ENCODE measurements at regions not wholly inside any gene's neighbourhood (a gene's known extent, or its start where the extent isn't known, plus 50 kb on each side); places are given as distances from the start of the nearest gene placed in this dataset.

DNA sequence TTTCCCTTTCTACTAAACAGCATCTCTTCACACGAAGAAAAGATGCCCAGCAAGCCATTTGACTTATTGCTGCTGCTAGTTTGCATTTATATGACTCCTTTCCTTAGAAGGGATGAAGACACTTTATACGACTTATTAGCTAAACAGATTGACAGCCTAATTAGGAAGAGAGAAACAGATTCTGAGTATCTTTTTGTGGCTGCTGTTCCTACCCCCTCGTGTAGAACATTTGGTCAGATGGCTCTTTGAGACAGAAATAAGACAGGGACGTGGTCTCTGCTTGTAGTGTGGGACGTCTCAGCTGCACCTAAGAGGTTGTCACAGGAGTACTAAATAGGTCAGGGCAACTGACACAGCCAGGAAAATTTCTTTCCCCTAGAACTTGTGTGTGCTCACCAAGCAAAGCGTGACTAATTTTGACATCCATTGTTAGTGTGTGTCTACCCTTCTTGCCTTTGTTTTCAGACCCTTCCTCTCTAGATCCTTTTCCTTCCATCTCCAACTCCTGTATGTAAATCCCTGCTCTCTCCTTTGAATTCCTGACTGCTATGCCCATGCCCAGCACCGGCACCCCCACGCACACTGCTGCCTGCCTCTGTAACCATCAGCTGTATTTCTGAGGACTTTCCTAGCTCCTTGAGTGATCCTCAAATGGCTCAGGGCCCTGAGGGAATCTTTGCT lies 83.2 kb downstream of the DAD1 start:
- Histone ChIP-seq H3K27ac (ENCODE audit: low read depth, low read length) (no peak overlapping the region), H3K27me3 (ENCODE audit: control insufficient read depth, insufficient read depth, low read length) (peaks cover 2% of the 10 kb centered on the region), H3K4me3 (ENCODE audit: low read depth, low read length) (no peak overlapping the region), H3K9me3 (ENCODE audit: control insufficient read depth, insufficient read depth, low read length) (no peaks in the 10 kb centered on the region)
- no peak for TF ChIP-seq CTCF (IDR thresholded peaks at IDR 0.05; ENCODE audit: low read depth, low read length)
- ChIA-PET POLR2A (no interaction called here), CTCF (no interaction called here)
- DNase-seq (ENCODE audit: low read depth, low spot score), result no peak

GRCh38 chr14:22505309-22505696 lies 83.7 kb downstream of the DAD1 start:
- no peak for TF ChIP-seq CTCF (IDR thresholded peaks at IDR 0.05; ENCODE audit: low read depth, low read length)
- CTCF ChIA-PET, result no interaction called here
- DNase-seq (ENCODE audit: low read depth, low spot score), result no peak
- POLR2A ChIA-PET, result no interaction called here
- peaks cover 2% of the 10 kb centered on the region for H3K27me3 ChIP-seq (ENCODE audit: control insufficient read depth, insufficient read depth, low read length)
- H3K27ac ChIP-seq (ENCODE audit: low read depth, low read length), result no peak overlapping the region
- H3K9me3 ChIP-seq (ENCODE audit: control insufficient read depth, insufficient read depth, low read length), result no peaks in the 10 kb centered on the region
- H3K4me3 ChIP-seq (ENCODE audit: low read depth, low read length), result no peak overlapping the region

DNA sequence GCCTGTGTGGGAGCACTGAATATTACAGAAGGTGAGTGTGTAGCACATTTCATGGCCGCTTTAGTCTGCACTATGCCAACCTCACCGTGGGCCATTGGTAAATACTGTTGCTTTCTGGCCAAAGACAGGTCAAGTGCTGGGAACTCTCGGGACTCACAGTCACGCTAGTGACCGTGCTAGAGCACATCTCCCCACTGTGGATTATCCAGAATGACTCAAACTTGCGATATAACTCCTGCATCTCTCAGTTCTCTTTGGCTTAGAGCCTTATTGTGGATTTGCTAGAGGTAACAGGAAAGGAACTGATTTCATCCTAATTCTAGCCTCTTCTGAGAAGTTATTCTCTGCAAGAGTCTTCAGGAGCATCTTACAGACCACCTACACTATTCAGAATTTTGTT lies 86.5 kb downstream of the DAD1 start:
- Histone ChIP-seq H3K4me3 (ENCODE audit: low read depth, low read length) (no peak overlapping the region), H3K9me3 (ENCODE audit: control insufficient read depth, insufficient read depth, low read length) (no peaks in the 10 kb centered on the region), H3K27me3 (ENCODE audit: control insufficient read depth, insufficient read depth, low read length) (peaks cover 2% of the 10 kb centered on the region), H3K27ac (ENCODE audit: low read depth, low read length) (no peak overlapping the region)
- no peak for TF ChIP-seq CTCF (IDR thresholded peaks at IDR 0.05; ENCODE audit: low read depth, low read length)
- ChIA-PET CTCF (interaction anchor here (2.0 kb wide), 1 partner anchor 54 kb away, joined by 5 read pairs; no protein-coding TSS in a partner anchor), POLR2A (no interaction called here)
- DNase-seq (ENCODE audit: low read depth, low spot score), result no peak

DNA sequence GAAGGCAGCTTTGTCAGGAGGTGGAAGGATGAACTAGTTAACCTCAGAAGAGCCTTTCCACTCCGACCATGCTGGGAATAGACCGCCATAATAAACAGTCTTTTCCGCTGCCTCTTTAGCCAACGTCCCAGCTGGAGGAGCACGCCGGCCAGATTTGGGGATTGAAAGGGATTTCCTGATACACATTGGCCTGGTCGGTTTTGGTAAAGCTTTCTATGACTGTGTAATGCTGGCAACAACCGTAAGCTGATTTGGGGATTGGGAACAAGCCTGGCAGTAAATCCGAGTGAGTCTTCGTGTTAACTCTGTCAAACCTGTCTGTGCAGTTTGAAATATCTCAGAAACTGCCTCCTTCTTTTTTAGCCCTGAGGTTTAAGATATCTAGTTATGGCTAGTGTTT lies 87.0 kb downstream of the DAD1 start:
- DNase-seq (ENCODE audit: low read depth, low spot score), result no peak
- no peaks in the 10 kb centered on the region for H3K9me3 ChIP-seq (ENCODE audit: control insufficient read depth, insufficient read depth, low read length)
- ChIA-PET CTCF (interaction anchor here (2.0 kb wide), 1 partner anchor 55 kb away, joined by 5 read pairs; no protein-coding TSS in a partner anchor), POLR2A (no interaction called here)
- no peak overlapping the region for H3K4me3 ChIP-seq (ENCODE audit: low read depth, low read length)
- TF ChIP-seq CTCF (IDR thresholded peaks at IDR 0.05; ENCODE audit: low read depth, low read length), result no peak
- H3K27me3 ChIP-seq (ENCODE audit: control insufficient read depth, insufficient read depth, low read length), result peaks cover 6% of the 10 kb centered on the region
- H3K27ac ChIP-seq (ENCODE audit: low read depth, low read length), result no peak overlapping the region

DNA sequence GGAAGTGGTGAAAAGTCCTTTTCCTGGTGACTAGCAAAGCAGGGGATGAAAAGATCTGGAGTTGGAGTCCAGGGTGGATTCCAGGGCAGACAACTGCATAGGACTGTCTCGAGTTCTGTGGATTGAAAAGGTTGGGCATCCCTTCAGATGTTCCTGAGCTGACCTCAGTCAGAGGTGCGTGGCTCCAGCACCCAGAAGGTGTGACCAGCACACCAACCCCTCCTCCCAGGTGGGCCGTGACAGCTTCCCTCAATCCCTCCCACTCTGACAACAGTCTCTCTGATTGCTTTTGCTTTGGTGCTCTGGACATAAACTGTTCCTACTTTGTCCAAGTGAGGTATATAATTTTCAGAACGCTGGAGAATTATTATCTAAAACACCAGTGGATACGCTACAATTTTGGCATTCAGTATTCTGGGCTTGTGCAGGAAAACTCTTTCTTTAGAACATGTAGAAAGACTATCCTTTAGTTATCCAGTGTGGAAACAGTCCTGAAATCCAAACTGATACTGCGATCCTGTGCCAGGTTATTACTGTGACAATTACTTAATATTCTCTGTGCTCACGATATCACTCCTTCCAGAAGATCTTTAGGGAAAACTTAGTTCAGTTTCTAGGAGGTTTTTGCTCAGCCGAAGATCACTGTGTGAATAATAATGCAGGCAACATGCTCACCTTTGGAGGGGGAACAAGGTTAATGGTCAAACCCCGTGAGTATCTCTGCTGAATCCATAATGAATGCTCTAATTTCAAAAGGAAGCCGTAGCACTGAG lies 87.9 kb downstream of the DAD1 start:
- TF ChIP-seq CTCF (IDR thresholded peaks at IDR 0.05; ENCODE audit: low read depth, low read length), result no peak
- no peak overlapping the region for H3K27ac ChIP-seq (ENCODE audit: low read depth, low read length)
- H3K27me3 ChIP-seq (ENCODE audit: control insufficient read depth, insufficient read depth, low read length), result peaks cover 6% of the 10 kb centered on the region
- ChIA-PET CTCF (interaction anchor here (0.8 to 2.0 kb wide), 2 partner anchors 28 to 56 kb away, joined by 3 to 5 read pairs; no protein-coding TSS in a partner anchor), POLR2A (no interaction called here)
- no peak for DNase-seq (ENCODE audit: low read depth, low spot score)
- H3K9me3 ChIP-seq (ENCODE audit: control insufficient read depth, insufficient read depth, low read length), result no peaks in the 10 kb centered on the region
- no peak overlapping the region for H3K4me3 ChIP-seq (ENCODE audit: low read depth, low read length)
